H1 (cell line): ENCODE measurements at regions not wholly inside any gene's neighbourhood (a gene's known extent, or its start where the extent isn't known, plus 50 kb on each side); places are given as distances from the start of the nearest gene placed in this dataset.

Source experiments
- BACH1 ChIP-seq: IDR thresholded peaks from 2 replicates; pipeline ENCODE4 v1.6.1; 2012; ENCODE audit warnings: low read length, improper control_type of control experiment
- CHD2 ChIP-seq: IDR thresholded peaks from 2 replicates; pipeline ENCODE4 v1.6.1; 2012; ENCODE audit warnings: low read length, improper control_type of control experiment
- CREB1 ChIP-seq: IDR thresholded peaks from 2 replicates; pipeline ENCODE4 v1.6.1; 2012; ENCODE audit warnings: inconsistent platforms
- EZH2 ChIP-seq: fragments of 200-600 bp; sonication (generic); IDR thresholded peaks from 2 replicates; pipeline ENCODE4 v1.7.1; 2012; ENCODE audit warnings: low read depth, mild to moderate bottlenecking, moderate library complexity, low read length, inconsistent platforms; ENCODE audit not compliant: severe bottlenecking
- KDM1A ChIP-seq: fragments of 200-600, 300-600 bp; sonication (generic); IDR thresholded peaks from 2 replicates; pipeline ENCODE4 v1.7.1; 2016; ENCODE audit warnings: mild to moderate bottlenecking, low read length, borderline replicate concordance
- NRF1 ChIP-seq: IDR thresholded peaks from 2 replicates; pipeline ENCODE4 v1.6.1; 2011; ENCODE audit warnings: mild to moderate bottlenecking, low read depth, low read length, improper control_type of control experiment
- PHF8 ChIP-seq: fragments of 200-600 bp; sonication (generic); conservative IDR thresholded peaks from 2 replicates; pipeline ENCODE4 v1.7.1; 2012; ENCODE audit warnings: low read depth, mild to moderate bottlenecking, inconsistent platforms, low read length, moderate library complexity
- POLR2AphosphoS5 ChIP-seq: IDR thresholded peaks from 2 replicates; pipeline ENCODE4 v1.6.1; 2011; ENCODE audit warnings: low read depth, low read length
- POU5F1 ChIP-seq: IDR thresholded peaks from 2 replicates; pipeline ENCODE4 v1.6.1; 2011; ENCODE audit warnings: low read depth, mild to moderate bottlenecking, low read length, moderate library complexity
- RFX5 ChIP-seq: IDR thresholded peaks from 2 replicates; pipeline ENCODE4 v1.6.1; 2011; ENCODE audit warnings: low read depth, low read length, improper control_type of control experiment, borderline replicate concordance
- YY1 ChIP-seq: IDR thresholded peaks from 2 replicates; pipeline ENCODE4 v1.6.1; 2011; ENCODE audit warnings: low read depth, mild to moderate bottlenecking, low read length
- TF ChIP-seq, protein P1 (sequence below), 3 experiments: IDR thresholded peaks; 1 replicate in 2 of 3; 2 replicates in 1 of 3; pipeline versions ENCODE4 v1.5.1 to v1.6.1; 2011; ENCODE audit warnings: low read length in 3 of 3, mild to moderate bottlenecking in 3 of 3, inconsistent platforms in 2 of 3, low read depth in 1 of 3, moderate library complexity in 1 of 3; ENCODE audit not compliant: insufficient read depth in 1 of 3; ENCODE audit errors: control extremely low read depth in 1 of 3

DNA sequence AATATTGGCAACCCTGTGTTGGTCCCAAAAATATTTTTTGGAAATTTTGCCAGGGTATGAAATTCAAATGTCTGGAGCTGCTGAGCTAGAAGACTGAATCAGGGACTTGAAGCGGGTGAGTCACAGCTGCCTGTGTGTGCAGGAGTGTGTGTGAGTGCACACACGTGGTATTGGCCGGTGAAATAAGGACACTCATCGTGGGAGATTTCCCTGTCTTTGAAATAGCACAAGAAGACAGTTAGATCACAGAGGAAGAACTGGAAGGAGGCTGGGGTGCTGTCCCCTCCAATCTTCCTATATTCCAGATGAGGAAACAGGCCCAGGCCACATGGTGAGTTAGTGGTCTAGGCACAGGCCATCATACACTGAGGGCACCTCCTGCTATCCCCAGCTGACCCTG is 123.8 kb upstream of the MLN start:
- TF ChIP-seq RFX5: no peak
- TF ChIP-seq, protein P1, sequence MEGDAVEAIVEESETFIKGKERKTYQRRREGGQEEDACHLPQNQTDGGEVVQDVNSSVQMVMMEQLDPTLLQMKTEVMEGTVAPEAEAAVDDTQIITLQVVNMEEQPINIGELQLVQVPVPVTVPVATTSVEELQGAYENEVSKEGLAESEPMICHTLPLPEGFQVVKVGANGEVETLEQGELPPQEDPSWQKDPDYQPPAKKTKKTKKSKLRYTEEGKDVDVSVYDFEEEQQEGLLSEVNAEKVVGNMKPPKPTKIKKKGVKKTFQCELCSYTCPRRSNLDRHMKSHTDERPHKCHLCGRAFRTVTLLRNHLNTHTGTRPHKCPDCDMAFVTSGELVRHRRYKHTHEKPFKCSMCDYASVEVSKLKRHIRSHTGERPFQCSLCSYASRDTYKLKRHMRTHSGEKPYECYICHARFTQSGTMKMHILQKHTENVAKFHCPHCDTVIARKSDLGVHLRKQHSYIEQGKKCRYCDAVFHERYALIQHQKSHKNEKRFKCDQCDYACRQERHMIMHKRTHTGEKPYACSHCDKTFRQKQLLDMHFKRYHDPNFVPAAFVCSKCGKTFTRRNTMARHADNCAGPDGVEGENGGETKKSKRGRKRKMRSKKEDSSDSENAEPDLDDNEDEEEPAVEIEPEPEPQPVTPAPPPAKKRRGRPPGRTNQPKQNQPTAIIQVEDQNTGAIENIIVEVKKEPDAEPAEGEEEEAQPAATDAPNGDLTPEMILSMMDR (IDR thresholded peaks at IDR 0.05; ENCODE audit: control extremely low read depth in 1 of 3, insufficient read depth in 1 of 3, low read depth in 1 of 3, low read length in 3 of 3): no peak
- no peak for TF ChIP-seq EZH2
- TF ChIP-seq YY1: no peak
- TF ChIP-seq POU5F1: no peak
- TF ChIP-seq KDM1A: no peak
- TF ChIP-seq NRF1: no peak
- TF ChIP-seq CHD2: no peak
- no peak for TF ChIP-seq PHF8
- TF ChIP-seq BACH1: no peak
- TF ChIP-seq CREB1: no peak
- TF ChIP-seq POLR2AphosphoS5: no peak
